Memory B cell (primary cell): ENCODE measurements at regions not wholly inside any gene's neighbourhood (a gene's known extent, or its start where the extent isn't known, plus 50 kb on each side); places are given as distances from the start of the nearest gene placed in this dataset.

Experiments used
- ATAC-seq: fragments of 150-1000 bp; cut with Tn5 transposase; 2 replicates; pipeline ENCODE4 v1.10.0; 2021; ENCODE audit warnings: low read depth, mild to moderate bottlenecking, moderate library complexity
- DNase-seq, 2 donors: peaks; one replicate each; pipeline ENCODE4 v3.0.0; 2022; ENCODE audit warnings: low spot score in 2 of 2
- H3K27ac Mint-ChIP-seq: one replicate; pipeline ENCODE4 v1.8.0; 2022; ENCODE audit warnings: mild to moderate bottlenecking, moderate library complexity, mixed read lengths
- H3K27me3 Mint-ChIP-seq: one replicate; pipeline ENCODE4 v1.8.0; 2022; ENCODE audit warnings: mixed read lengths
- H3K36me3 Mint-ChIP-seq: one replicate; pipeline ENCODE4 v1.8.0; 2022; ENCODE audit warnings: mild to moderate bottlenecking, mixed read lengths
- H3K4me1 Mint-ChIP-seq: one replicate; pipeline ENCODE4 v1.8.0; 2022; ENCODE audit warnings: mixed read lengths
- H3K4me3 Mint-ChIP-seq: one replicate; pipeline ENCODE4 v1.8.0; 2022; ENCODE audit warnings: mild to moderate bottlenecking, moderate library complexity, mixed read lengths
- H3K9me3 Mint-ChIP-seq: one replicate; pipeline ENCODE4 v1.8.0; 2022; ENCODE audit warnings: mixed read lengths

- ATAC-seq = no peak
These were observed 822.4 kb upstream of the NEGR1 start for GRCh38 chr1:73104749-73105148.

GRCh38 chr1:73100216-73100615 lies 817.9 kb upstream of the NEGR1 start:
- ATAC-seq (no peak), DNase-seq (no peak)
- Mint-ChIP-seq H3K27ac (no peak overlapping the region), H3K27me3 (no peaks in the 10 kb centered on the region), H3K4me1 (no peaks in the 10 kb centered on the region), H3K4me3 (no peak overlapping the region), H3K9me3 (peaks cover 1% of the 10 kb centered on the region), H3K36me3 (no peaks in the 10 kb centered on the region)

More at GRCh38 chr1:73104749-73105148, 822.4 kb upstream of the NEGR1 start:
- DNase-seq = no peak
- H3K9me3 Mint-ChIP-seq = peaks cover 3% of the 10 kb centered on the region
- H3K27me3 Mint-ChIP-seq = no peaks in the 10 kb centered on the region
- H3K36me3 Mint-ChIP-seq = no peaks in the 10 kb centered on the region
- no peaks in the 10 kb centered on the region for H3K4me1 Mint-ChIP-seq
- no peak overlapping the region for H3K27ac Mint-ChIP-seq
- H3K4me3 Mint-ChIP-seq = no peak overlapping the region

GRCh38 chr1:73097917-73098316 lies 815.6 kb upstream of the NEGR1 start:
- H3K27me3 Mint-ChIP-seq = no peaks in the 10 kb centered on the region
- DNase-seq (no peak), ATAC-seq (no peak)
- H3K36me3 Mint-ChIP-seq = no peaks in the 10 kb centered on the region
- H3K27ac Mint-ChIP-seq = no peak overlapping the region
- no peak overlapping the region for H3K4me3 Mint-ChIP-seq
- H3K9me3 Mint-ChIP-seq = no peaks in the 10 kb centered on the region
- H3K4me1 Mint-ChIP-seq = no peaks in the 10 kb centered on the region

- no peaks in the 10 kb centered on the region for H3K4me1 Mint-ChIP-seq
- DNase-seq (no peak), ATAC-seq (no peak)
- no peak overlapping the region for H3K4me3 Mint-ChIP-seq
- H3K27ac Mint-ChIP-seq = no peak overlapping the region
- H3K9me3 Mint-ChIP-seq = peaks cover 2% of the 10 kb centered on the region
- no peaks in the 10 kb centered on the region for H3K36me3 Mint-ChIP-seq
- no peaks in the 10 kb centered on the region for H3K27me3 Mint-ChIP-seq
These were observed 814.5 kb upstream of the NEGR1 start for GRCh38 chr1:73096841-73097240.

- ATAC-seq = no peak
- no peak for DNase-seq
- Mint-ChIP-seq H3K36me3 (no peaks in the 10 kb centered on the region), H3K4me1 (no peaks in the 10 kb centered on the region), H3K9me3 (peaks cover 2% of the 10 kb centered on the region), H3K27ac (no peak overlapping the region), H3K4me3 (no peak overlapping the region), H3K27me3 (no peaks in the 10 kb centered on the region)
These were observed 810.0 kb upstream of the NEGR1 start for GRCh38 chr1:73092383-73092782.

- Mint-ChIP-seq H3K4me3 (no peak overlapping the region), H3K36me3 (no peaks in the 10 kb centered on the region), H3K9me3 (no peaks in the 10 kb centered on the region), H3K27ac (no peak overlapping the region), H3K4me1 (no peaks in the 10 kb centered on the region), H3K27me3 (no peaks in the 10 kb centered on the region)
- no peak for ATAC-seq
- no peak for DNase-seq
These were observed 784.5 kb upstream of the NEGR1 start for GRCh38 chr1:73066866-73067265.

GRCh38 chr1:73065339-73066041 lies 783.2 kb upstream of the NEGR1 start:
- no peak for DNase-seq
- Mint-ChIP-seq H3K36me3 (no peaks in the 10 kb centered on the region), H3K4me3 (no peak overlapping the region), H3K4me1 (no peaks in the 10 kb centered on the region), H3K9me3 (no peaks in the 10 kb centered on the region), H3K27me3 (no peaks in the 10 kb centered on the region), H3K27ac (no peak overlapping the region)
- no peak for ATAC-seq

GRCh38 chr1:73056826-73057225 lies 774.5 kb upstream of the NEGR1 start:
- H3K4me1 Mint-ChIP-seq = no peaks in the 10 kb centered on the region
- DNase-seq (no peak), ATAC-seq (no peak)
- H3K4me3 Mint-ChIP-seq = no peak overlapping the region
- peaks cover 1% of the 10 kb centered on the region for H3K9me3 Mint-ChIP-seq
- no peak overlapping the region for H3K27ac Mint-ChIP-seq
- no peaks in the 10 kb centered on the region for H3K27me3 Mint-ChIP-seq
- no peaks in the 10 kb centered on the region for H3K36me3 Mint-ChIP-seq

GRCh38 chr1:73044241-73045036 lies 762.1 kb upstream of the NEGR1 start:
- Mint-ChIP-seq H3K27me3 (no peaks in the 10 kb centered on the region), H3K4me1 (no peaks in the 10 kb centered on the region), H3K4me3 (no peak overlapping the region), H3K36me3 (no peaks in the 10 kb centered on the region), H3K9me3 (peaks cover 1% of the 10 kb centered on the region), H3K27ac (no peak overlapping the region)
- ATAC-seq = no peak
- DNase-seq = no peak

GRCh38 chr1:73042403-73042802 lies 760.1 kb upstream of the NEGR1 start:
- no peaks in the 10 kb centered on the region for H3K27me3 Mint-ChIP-seq
- no peaks in the 10 kb centered on the region for H3K36me3 Mint-ChIP-seq
- H3K27ac Mint-ChIP-seq = no peak overlapping the region
- H3K4me1 Mint-ChIP-seq = no peaks in the 10 kb centered on the region
- H3K9me3 Mint-ChIP-seq = peaks cover 1% of the 10 kb centered on the region
- no peak overlapping the region for H3K4me3 Mint-ChIP-seq
- ATAC-seq = no peak
- no peak for DNase-seq

- peaks cover 1% of the 10 kb centered on the region for H3K9me3 Mint-ChIP-seq
- no peaks in the 10 kb centered on the region for H3K27me3 Mint-ChIP-seq
- DNase-seq = no peak
- no peak overlapping the region for H3K4me3 Mint-ChIP-seq
- no peaks in the 10 kb centered on the region for H3K4me1 Mint-ChIP-seq
- no peak overlapping the region for H3K27ac Mint-ChIP-seq
- no peaks in the 10 kb centered on the region for H3K36me3 Mint-ChIP-seq
- no peak for ATAC-seq
These were observed 758.5 kb upstream of the NEGR1 start for GRCh38 chr1:73040811-73041210.

- Mint-ChIP-seq H3K27me3 (no peaks in the 10 kb centered on the region), H3K9me3 (peaks cover 1% of the 10 kb centered on the region), H3K36me3 (no peaks in the 10 kb centered on the region), H3K27ac (no peak overlapping the region), H3K4me3 (no peak overlapping the region), H3K4me1 (no peaks in the 10 kb centered on the region)
- DNase-seq = no peak
- ATAC-seq = no peak
These were observed 751.9 kb upstream of the NEGR1 start for GRCh38 chr1:73034271-73034670.

- no peak overlapping the region for H3K27ac Mint-ChIP-seq
- H3K27me3 Mint-ChIP-seq = no peaks in the 10 kb centered on the region
- no peaks in the 10 kb centered on the region for H3K36me3 Mint-ChIP-seq
- no peak for ATAC-seq
- DNase-seq = no peak
- no peak overlapping the region for H3K4me3 Mint-ChIP-seq
- H3K9me3 Mint-ChIP-seq = peaks cover 1% of the 10 kb centered on the region
- H3K4me1 Mint-ChIP-seq = no peaks in the 10 kb centered on the region
These were observed 751.3 kb upstream of the NEGR1 start for GRCh38 chr1:73033640-73034039.

- no peak overlapping the region for H3K4me3 Mint-ChIP-seq
- H3K4me1 Mint-ChIP-seq = no peaks in the 10 kb centered on the region
- DNase-seq (no peak), ATAC-seq (no peak)
- no peaks in the 10 kb centered on the region for H3K27me3 Mint-ChIP-seq
- peaks cover 2% of the 10 kb centered on the region for H3K9me3 Mint-ChIP-seq
- no peak overlapping the region for H3K27ac Mint-ChIP-seq
- no peaks in the 10 kb centered on the region for H3K36me3 Mint-ChIP-seq
These were observed 747.2 kb upstream of the NEGR1 start for GRCh38 chr1:73029571-73029970.

- Mint-ChIP-seq H3K36me3 (no peaks in the 10 kb centered on the region), H3K4me1 (no peaks in the 10 kb centered on the region), H3K4me3 (no peak overlapping the region), H3K27me3 (no peaks in the 10 kb centered on the region), H3K27ac (no peak overlapping the region), H3K9me3 (peaks cover 1% of the 10 kb centered on the region)
- DNase-seq (no peak), ATAC-seq (no peak)
These were observed 743.8 kb upstream of the NEGR1 start for GRCh38 chr1:73026114-73026513.
